NCI-H2081 treated with DMSO at 0.1 percent for 48 hours (cell line): ENCODE measurements at regions not wholly inside any gene's neighbourhood (a gene's known extent, or its start where the extent isn't known, plus 50 kb on each side); places are given as distances from the start of the nearest gene placed in this dataset.
"Not testable (repeated sequence)": the region's sequence is repeated elsewhere in the genome, so short reads cannot be mapped to it uniquely, and the experiment has no call there.

Source experiments
- DNase-seq: peaks from one replicate; lab custom pipeline; 2025; lab: John Stamatoyannopoulos, UW

DNA sequence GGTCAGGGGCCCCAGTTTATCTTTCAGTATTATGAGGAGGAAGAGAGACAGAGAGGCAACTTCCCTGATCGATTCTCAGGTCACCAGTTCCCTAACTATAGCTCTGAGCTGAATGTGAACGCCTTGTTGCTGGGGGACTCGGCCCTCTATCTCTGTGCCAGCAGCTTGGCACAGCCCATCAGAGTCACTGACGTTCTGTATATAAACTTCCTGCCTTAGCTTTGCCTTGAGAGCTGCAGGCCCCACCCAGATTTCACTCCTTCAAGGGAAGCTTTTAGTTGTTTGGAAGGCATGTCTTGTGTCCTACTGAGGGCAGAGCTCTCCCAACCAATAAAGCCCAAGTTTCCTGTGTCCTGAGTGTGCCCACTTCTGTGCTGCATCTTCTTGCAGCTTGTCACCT lies 242.5 kb upstream of the PRSS58 start:
- no peak for DNase-seq

DNA sequence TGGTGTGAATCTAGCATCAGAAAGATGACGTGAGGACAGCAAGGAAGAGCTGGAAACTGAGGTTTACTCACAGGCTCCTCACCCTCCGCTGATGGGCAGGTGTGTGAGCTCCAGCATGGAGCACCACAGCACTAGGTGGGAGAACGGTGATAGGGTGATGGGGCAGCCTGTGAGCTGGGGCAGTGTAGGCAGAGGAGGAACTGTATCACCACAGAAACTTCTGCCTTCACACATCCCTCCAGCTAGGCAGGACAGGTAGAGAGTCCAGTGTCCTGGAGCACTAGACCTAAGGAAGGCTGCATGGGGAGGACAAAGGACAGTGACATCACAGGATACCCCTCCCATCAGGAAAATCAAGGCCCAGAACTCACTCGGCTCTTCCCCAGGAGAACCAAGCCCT lies 241.8 kb upstream of the PRSS58 start:
- DNase-seq: no peak

DNA sequence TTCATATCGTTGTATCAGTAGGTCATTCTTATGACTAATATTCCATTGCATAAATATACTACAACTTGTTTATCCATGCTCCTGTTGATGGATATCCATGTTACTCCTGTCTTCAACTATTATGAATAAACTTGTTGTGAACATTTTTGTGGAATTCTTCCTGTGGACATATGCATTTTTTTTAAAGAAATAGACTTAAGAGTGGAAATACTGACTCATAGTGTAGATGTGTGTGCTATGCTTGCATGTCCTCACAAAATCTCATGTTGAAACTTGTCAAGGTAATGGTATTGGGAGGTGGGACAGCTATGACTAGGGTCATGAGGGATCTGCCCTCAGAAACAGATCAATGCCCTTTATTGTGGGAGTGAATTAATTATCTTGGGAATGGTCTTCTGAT lies 240.5 kb upstream of the PRSS58 start:
- DNase-seq: no peak

DNA sequence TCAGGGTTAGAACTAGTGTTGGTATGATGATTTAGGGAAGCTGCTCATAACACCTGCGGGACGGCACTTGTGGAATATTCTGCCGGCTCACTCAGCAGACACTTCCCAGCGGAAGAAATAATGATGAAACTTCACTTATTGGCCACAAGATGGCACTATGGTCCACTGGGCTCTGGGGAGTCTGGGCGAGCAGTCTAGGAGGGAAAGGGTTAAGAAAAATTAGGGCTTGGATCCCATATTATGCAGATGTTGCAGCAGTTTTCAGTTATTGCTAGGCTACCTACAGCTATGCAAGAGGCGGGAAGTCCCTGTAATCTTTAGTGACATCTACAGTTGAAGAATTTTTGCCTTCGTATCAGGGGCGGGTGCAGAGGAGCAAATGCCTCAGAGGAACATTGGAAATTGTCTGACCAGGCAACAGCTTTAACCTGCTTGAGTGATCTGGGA lies 238.7 kb upstream of the PRSS58 start:
- DNase-seq: no peak

DNA sequence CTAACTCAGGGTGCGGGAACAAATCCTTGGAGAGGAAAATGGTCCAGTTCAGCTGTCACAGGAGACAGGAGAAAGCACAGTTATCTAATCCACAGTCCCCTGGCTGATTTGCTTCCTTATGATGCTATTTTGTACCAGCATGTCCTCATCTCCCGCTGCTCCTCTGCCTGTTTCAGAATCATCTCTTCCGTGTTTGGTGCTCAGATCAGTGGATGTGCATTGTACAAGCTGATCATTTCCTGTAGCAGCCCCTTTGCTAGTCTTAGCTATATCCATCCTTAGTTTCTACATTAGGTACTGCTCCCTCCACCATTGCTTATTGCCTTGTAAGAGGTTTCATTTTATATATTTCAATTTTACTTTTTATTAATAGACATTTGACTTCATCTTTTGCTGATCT lies 238.0 kb upstream of the PRSS58 start:
- DNase-seq: not testable (repeated sequence)

DNA sequence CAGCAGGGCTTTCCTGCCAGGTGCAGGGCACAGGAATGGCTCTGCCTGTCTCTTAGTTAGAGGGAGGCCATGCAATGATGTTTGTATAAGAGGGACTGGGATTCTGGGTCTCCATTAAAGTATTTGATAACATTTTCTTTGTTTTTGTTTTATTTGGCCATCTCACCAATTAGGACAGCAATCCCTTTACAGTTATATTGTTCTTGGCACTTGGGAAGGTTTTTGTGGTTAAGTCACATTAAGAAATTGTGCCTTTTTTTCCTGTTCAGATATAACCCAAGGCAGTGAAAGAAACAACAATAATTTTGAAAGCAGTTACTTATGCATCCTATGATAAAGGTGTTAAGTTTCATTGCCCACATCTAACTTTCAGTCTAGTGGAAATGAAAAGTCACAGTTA lies 237.4 kb upstream of the PRSS58 start:
- not testable (repeated sequence) for DNase-seq

DNA sequence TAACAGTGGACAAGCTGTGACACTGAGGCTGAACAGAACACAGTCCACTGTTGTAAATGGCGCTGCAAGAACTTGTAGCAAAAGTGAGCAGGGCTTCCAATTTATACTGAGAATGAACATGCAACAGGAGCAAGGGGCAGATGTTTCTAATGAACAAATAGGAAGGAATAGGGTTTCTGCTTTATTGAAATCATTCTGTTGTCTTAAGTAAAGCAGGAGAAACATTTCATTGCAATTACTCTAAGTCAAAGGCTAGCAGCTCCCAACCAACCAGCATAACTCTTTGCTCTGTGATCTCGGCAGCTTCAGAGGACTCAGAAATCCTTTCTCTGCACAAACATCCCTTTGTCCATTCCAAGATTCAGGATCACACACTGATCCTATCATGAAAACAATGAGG lies 236.2 kb upstream of the PRSS58 start:
- DNase-seq: no peak

DNA sequence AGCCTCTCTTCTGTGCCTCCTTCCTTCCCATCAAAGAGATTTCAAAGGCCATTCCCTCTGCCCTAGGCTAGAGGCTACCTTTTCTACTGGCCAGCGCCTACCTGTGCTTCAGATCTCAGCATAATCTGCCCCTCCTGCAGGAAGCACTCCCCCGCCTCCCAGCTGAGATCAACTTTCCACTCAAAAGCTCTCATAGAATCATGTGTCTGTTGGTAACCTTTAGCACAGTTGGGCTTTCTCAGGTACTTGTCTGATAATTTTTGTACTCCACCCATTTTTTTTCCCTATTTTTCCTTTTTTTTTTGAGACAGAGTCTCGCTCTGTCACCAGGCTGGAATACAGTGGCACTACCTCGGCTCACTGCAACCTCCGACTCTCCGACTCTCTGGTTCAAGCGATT lies 231.0 kb upstream of the PRSS58 start:
- no peak for DNase-seq

DNA sequence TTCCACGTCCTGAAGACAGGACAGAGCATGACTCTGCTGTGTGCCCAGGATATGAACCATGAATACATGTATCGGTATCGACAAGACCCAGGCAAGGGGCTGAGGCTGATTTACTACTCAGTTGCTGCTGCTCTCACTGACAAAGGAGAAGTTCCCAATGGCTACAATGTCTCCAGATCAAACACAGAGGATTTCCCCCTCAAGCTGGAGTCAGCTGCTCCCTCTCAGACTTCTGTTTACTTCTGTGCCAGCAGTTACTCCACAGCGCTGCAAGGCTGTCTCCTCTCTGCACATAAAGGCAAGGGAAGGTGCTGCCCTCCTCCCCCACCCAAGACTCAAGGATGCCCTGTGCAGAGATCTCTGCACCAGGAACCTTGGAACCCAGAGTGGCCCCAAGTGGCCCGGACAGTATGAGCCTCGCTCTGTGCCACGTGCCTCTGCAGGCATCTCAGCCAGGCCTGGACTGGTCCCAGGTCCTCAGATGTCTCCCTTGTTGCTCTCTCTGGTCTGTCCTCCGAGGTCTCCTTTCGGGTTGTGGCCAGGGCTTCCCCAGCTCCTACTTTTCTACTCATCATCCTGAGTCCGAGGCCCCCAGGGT lies 230.3 kb upstream of the PRSS58 start:
- no peak for DNase-seq

DNA sequence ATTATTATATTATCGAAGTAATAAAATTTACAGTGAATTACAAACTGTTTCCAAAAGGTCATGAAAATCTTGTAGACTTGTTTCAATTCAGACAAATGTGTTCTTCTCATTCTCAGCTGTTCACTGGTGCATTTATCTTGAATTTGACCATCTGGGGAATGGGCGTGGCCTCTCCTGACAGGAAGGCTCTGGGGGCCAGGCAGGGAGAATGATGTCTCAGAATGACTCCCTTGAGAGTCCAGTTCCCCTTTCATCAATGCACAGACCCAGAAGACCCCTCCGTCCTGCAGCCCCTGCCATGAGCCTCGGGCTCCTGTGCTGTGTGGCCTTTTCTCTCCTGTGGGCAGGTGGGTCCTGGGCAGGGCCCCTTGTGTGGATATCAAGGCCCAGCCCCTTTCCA lies 229.7 kb upstream of the PRSS58 start:
- not testable (repeated sequence) for DNase-seq

DNA sequence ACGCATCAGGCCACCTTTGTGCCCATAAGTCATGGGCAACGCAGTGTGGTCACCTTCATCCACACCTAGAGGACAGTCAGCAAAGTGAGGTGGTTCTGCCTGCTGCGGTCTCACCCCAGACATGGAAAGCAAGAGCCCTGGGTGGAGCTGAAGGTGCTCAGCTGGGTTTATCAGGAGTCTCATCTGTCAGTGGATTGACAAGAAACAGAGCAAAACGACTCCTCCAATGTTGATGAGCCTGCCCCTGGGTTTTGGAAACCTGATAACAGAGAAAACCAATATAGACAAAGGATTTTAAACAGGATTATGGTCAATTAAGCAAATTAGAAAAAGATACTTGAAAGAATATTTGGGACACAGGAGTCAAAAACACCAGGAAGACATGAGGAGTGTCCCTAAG lies 229.3 kb upstream of the PRSS58 start:
- no peak for DNase-seq

DNA sequence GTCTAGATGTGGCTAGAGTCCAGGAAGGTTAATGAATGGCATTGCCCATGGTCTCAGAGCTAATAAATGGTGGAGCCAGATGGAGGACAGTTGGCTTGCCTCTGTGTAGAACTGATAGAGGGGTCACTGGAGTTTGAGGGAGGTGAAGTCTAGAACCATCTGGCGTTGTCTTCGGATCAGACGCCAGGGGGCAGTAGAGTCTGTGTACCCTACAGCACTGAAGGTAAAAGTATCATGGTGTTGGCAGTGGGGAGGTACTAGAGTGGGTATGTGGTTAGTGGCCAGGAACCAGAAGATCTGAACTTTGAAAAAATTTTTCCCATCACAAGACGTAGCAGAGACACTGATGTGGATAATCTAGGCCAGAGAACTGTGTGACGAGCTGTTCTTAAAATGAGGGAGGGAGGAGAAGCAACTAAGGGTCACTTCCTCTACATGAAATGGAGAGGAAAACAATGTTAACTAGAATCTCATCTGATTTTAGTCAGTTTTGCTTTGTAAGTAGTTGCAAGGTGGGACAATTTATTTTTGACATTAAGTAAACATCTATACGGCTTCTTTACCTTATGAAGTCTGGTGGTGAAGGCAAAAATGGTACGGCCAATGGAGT lies 227.9 kb upstream of the PRSS58 start:
- DNase-seq: no peak

DNA sequence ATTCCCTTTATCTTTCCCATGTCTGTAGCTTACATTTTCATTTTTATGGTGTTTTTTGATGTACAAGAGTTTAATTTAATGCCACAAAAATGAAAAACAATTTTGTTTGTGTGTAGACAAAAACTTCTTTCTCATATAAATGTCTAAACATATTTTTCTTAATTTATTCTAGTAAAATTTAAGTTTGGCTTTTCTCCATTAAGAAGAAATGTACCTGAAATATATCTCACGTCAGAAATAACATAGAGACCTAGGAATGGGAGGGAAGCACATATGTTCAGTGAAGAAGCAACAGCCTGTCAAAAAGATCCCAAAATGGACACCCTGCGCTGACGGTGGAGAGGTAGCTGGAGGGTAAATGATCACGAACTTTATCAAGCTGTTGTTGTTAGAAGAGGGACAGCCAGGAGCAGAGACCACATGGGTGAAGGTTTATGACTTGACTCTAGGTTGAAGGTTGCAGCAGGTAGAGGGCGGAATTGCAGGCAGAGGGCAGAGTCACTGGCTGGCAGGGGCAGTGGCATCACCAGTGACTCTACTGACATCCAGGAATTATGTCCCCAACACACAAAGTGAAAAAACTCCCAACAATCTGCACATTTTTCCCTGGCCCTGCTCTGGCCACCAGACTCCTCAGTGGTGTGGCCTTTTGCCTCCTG lies 225.9 kb upstream of the PRSS58 start:
- DNase-seq: no peak

DNA sequence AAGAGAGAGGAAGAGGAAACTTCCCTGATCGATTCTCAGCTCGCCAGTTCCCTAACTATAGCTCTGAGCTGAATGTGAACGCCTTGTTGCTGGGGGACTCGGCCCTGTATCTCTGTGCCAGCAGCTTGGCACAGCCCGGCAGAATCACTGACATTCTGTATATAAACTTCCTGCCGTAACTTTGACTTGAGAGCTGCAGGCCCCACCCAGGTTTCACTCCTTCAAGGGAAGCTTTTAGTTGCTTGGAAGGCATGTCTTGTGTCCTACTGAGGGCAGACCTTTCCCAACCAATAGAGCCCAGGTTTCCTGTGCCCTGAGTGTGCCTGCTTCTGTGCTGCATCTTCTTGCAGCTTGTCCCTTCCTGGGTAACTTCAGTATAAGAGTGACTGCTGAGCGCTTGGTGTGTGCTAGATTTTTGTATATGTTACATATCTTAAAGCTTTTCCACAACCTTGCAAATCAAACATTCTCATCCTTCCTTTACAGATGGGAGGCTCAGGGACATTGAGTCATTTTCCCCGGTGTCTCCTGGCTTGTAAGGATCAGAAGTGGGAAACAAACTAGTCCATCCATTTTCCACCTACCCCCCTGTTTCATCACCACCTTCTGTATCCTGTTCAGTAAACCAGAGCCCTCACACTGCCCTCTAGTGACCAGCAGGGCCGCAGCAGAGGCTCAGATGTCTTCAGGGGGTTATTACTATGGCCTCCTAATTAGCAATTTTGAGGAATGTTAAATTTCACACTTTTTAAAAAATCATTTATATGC lies 225.2 kb upstream of the PRSS58 start:
- DNase-seq: no peak

DNA sequence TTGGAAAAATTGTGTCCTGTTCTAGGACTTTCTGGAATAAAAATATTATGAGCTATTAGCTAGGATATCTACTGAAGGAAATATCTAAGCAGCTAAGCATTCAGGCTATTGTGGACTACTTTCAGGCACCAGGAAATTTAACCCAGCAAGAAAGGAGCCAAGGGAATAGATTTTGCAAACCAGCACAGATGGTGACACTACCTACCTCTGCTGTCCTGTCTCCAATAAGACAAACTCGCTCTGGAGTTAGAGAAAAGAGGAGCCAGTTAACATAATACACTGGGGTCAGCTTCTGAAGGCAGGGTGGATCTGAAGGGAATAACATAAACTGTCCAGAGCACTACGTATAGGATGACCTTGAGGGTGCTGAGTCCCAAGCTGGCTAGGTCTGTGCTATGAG lies 223.7 kb upstream of the PRSS58 start:
- no peak for DNase-seq

DNA sequence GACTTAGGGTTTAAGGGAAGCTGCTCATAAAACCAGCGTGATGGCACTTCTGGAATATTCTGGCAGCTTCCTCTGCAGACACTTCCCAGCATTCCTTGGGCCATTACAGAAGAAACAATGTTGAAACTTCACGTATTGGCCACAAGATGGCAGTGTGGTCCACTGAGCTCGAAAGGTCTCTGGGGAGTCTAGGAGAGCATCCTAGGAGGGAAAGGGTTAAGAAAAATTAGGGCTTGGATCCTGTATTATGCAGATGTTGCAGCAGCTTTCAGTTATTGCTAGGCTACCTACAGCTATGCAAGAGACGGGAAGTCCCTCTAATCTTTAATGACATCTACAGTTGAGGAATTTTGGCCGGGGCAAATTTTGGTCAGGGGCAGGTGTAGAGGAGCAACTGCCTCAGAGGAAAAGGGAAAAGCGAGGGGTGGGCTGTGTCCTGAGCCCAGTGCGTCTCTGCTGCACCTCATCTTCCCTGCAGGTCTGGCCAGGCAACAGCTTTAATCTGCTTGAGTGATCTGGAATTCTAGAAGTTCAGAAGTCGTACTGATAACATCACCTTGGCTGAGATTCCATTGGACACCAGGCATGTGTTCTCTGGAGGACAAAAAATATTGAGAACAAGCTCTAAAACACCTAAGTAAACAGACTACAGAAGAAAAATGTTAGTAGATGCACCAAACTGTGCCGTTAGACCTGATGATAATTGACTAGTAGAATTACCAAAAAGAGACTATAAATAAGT lies 220.8 kb upstream of the PRSS58 start:
- no peak for DNase-seq

DNA sequence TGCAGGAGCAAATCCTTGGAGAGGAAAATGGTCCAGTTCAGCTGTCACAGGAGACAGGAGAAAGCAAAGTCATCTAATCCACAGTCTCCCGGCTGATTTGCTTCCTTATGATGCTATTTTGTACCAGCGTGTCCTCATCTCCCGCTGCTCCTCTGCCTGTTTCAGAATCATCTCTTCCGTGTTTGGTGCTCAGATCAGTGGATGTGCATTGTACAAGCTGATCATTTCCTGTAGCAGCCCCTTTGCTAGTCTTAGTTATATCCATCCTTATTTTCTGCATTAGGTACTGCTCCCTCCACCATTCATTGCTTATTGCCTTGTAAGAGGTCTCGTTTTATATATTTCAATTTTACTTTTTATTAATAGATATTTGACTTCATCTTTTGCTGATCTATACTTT lies 219.9 kb upstream of the PRSS58 start:
- not testable (repeated sequence) for DNase-seq

DNA sequence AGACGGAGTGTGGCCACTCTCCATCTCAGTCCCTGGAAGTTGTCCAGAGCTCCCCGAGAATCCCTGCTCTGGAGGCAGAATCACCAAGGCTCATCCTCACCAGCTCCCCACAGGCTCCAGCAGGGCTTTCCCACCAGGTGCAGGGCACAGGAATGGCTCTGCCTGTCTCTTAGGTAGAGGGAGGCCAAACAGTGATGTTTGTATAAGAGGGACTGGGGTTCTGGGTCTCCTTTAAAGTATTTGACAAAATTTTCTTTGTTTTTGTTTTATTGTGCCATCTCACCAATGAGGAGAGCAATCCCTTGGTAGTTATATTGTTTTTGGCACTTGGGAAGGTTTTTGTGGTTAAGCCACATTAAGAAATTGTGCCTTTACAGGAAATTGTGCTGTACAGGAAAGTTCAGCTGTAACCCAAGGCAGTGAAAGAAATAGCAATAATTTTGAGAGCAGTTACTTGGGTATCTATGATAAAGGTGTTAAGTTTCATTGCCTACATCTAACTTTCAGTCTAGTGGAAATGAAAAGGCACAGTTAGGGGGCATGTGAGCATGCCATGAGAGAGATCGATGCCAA lies 219.3 kb upstream of the PRSS58 start:
- no peak for DNase-seq

DNA sequence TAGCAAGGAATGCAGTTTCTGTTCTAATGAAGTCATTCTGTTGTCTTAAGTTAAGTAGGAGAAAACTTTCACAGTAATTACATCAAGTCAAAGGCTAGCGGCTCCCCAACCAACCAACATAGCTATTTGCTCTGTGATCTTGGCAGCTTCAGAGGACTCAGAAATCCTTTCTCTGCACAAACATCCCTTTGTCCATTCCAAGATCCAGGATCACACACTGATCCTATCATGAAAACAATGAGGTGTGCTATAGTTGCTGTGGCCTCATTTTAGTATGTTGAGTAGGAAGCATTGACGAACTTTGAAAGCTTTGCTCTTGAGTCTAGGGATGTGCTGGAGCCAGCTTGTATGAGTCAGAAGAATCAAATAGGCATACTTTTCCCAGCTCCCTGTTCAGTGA lies 218.2 kb upstream of the PRSS58 start:
- DNase-seq: no peak

DNA sequence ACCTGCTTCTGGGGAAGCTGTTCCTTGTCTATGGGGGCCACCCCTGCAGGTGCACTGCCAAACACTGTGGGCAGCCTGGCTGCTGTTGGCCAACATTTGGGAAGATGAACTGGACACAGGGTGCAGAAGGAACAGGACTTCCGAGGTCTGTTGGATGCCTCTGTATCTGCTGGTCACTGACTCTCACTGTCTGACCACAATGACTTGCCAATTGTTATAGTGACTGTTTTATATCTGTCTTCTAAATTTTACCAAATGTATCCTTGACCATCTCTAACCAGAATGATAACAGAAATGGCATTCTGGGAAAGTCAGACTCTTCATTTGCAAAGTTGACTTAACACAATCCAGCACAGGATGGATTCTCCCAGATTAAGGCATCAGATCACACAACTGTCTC lies 214.0 kb upstream of the PRSS58 start:
- DNase-seq: no peak

DNA sequence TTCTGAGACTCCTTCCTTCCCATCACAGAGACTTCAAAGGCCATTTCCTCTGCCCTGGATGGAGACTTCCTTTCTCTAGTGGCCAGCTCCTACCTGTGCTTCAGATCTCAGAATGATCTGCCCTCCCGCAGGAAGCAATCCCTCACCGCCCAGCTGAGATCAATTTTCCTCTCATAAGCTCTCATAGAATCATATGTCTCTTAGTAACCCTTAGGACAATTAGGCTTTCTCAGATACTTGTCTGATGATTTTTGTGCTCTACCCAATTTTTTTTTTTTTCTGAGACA lies 212.6 kb upstream of the PRSS58 start:
- DNase-seq: no peak
